ENCODE measurements at regions not wholly inside any gene's neighbourhood (a gene's known extent, or its start where the extent isn't known, plus 50 kb on each side); places are given as distances from the start of the nearest gene placed in this dataset.
A peak's percentile ranks its signal among the peaks of the same experiment; 100 is the strongest.

- no peak for TF ChIP-seq CHD4 (IDR thresholded peaks at IDR 0.05; ENCODE audit: borderline replicate concordance)
- no peak for TF ChIP-seq CBX2 (IDR thresholded peaks at IDR 0.05; ENCODE audit: borderline replicate concordance, low read depth)
- TF ChIP-seq, protein P1, sequence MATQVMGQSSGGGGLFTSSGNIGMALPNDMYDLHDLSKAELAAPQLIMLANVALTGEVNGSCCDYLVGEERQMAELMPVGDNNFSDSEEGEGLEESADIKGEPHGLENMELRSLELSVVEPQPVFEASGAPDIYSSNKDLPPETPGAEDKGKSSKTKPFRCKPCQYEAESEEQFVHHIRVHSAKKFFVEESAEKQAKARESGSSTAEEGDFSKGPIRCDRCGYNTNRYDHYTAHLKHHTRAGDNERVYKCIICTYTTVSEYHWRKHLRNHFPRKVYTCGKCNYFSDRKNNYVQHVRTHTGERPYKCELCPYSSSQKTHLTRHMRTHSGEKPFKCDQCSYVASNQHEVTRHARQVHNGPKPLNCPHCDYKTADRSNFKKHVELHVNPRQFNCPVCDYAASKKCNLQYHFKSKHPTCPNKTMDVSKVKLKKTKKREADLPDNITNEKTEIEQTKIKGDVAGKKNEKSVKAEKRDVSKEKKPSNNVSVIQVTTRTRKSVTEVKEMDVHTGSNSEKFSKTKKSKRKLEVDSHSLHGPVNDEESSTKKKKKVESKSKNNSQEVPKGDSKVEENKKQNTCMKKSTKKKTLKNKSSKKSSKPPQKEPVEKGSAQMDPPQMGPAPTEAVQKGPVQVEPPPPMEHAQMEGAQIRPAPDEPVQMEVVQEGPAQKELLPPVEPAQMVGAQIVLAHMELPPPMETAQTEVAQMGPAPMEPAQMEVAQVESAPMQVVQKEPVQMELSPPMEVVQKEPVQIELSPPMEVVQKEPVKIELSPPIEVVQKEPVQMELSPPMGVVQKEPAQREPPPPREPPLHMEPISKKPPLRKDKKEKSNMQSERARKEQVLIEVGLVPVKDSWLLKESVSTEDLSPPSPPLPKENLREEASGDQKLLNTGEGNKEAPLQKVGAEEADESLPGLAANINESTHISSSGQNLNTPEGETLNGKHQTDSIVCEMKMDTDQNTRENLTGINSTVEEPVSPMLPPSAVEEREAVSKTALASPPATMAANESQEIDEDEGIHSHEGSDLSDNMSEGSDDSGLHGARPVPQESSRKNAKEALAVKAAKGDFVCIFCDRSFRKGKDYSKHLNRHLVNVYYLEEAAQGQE (IDR thresholded peaks at IDR 0.05) = no peak
- TF ChIP-seq RNF2 (IDR thresholded peaks at IDR 0.05; ENCODE audit: borderline replicate concordance, low read depth) = no peak
These were observed 716.8 kb upstream of the MIR17HG start (continued) for GRCh38 chr13:90630716-90631115.

DNA sequence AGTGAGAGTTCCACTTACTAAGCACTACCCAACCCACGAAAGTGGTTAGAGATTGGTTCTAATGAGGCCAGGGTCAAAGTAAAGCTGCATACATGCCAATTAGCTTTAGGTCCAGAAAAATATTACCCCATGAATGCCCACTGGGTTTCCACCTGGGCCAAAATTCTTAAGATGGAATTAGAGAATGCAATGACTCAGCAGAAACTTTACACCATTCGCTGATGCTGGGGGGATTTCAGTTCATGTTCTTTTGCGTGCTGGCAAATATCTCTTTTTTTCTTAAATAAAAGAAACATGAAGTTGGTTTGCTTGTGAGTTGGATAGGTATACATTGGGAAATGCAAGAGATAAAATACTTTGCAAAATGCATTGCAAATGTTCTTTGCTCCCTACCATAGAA is 715.3 kb upstream of the MIR17HG start:
- ChIA-PET POLR2A (no interaction called here), CTCF (no interaction called here)
- Histone ChIP-seq H3K27ac (no peak overlapping the region; a peak in 1 of 6 replicates), H3K4me3 (no peak overlapping the region), H3K9me3 (no peaks in the 10 kb centered on the region), H3K4me2 (no peak overlapping the region), H3K4me1 (no peaks in the 10 kb centered on the region)
- TF ChIP-seq FOSB (CRISPR knock-in tag; IDR thresholded peaks at IDR 0.05) (no peak), NFE2L2 (conservative IDR thresholded peaks at IDR 0.05; ENCODE audit: low read length) (peak; percentile 81), EP300 (IDR thresholded peaks at IDR 0.05) (no peak), MAFK (IDR thresholded peaks at IDR 0.05; ENCODE audit: partially characterized antibody) (peak; percentile 70), HDAC2 (IDR thresholded peaks at IDR 0.05) (no peak)
- TF ChIP-seq, protein P2, sequence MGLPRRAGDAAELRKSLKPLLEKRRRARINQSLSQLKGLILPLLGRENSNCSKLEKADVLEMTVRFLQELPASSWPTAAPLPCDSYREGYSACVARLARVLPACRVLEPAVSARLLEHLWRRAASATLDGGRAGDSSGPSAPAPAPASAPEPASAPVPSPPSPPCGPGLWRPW (IDR thresholded peaks at IDR 0.05) = no peak
- FAIRE-seq (no peak), ATAC-seq (no peak), DNase-seq (ENCODE audit: low read depth in 1 of 2, low spot score in 1 of 2) (no peak)
- WGBS (ENCODE audit: missing lambda C conversion rate) = 71% methylated on average over 3 of the region's 3 CpGs

DNA sequence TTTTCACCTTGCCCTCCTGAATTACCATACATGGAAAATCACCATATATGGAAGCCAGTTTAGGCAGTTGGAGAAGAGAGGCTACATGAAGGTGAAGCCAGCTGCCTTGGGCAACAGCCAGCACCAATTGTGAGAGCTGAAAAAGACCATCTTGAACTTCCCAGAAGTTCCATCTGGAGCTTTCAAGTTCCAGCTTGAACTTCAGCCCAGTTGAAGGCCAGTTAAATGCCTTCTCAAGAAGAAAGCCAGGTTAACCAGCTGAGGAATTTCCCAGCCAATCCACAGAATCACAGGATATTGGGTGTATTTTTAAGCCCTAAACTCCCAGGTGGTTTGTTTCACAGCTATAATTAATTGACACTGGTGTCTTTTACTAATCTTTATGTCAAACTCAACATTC is 713.6 kb upstream of the MIR17HG start:
- ChIA-PET CTCF (interaction anchor here (1.1 kb wide), 1 partner anchor 22 kb away, joined by 3 read pairs; no protein-coding TSS in a partner anchor), POLR2A (no interaction called here)
- TF ChIP-seq CEBPB (IDR thresholded peaks at IDR 0.05) = no peak
- Histone ChIP-seq H3K4me1 (no peaks in the 10 kb centered on the region), H3K27ac (no peak overlapping the region), H3K4me2 (no peak overlapping the region), H3K9me3 (no peaks in the 10 kb centered on the region), H3K4me3 (no peak overlapping the region)
- FAIRE-seq (no peak), ATAC-seq (no peak), DNase-seq (ENCODE audit: low read depth in 1 of 2, low spot score in 1 of 2) (no peak)

DNA sequence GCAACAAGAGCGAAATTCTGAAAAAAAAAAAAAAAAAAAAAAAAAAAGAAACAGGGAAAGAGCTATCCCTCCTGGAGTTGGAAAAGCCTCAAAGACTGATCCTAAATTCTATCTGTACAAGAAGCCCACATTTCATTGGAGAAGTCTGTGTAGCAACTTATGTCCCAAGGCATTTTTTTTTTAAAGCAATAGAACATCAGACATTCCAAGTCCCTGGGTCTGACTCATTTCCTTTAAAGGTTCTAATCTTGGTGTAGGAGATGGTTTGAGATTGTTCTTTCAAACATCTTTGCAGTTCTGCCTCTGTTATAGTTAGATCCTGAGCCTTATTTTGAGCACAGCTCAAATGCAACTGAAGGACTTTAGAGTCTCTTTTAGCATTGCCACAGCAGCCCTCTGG is 706.5 kb upstream of the MIR17HG start:
- ChIA-PET POLR2A (no interaction called here), CTCF (no interaction called here)
- ATAC-seq = no peak
- no peak for TF ChIP-seq HDAC2 (IDR thresholded peaks at IDR 0.05)
- no peak for TF ChIP-seq RNF2 (IDR thresholded peaks at IDR 0.05; ENCODE audit: borderline replicate concordance, low read depth)
- TF ChIP-seq, protein P3, sequence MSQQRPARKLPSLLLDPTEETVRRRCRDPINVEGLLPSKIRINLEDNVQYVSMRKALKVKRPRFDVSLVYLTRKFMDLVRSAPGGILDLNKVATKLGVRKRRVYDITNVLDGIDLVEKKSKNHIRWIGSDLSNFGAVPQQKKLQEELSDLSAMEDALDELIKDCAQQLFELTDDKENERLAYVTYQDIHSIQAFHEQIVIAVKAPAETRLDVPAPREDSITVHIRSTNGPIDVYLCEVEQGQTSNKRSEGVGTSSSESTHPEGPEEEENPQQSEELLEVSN (IDR thresholded peaks at IDR 0.05; ENCODE audit: borderline replicate concordance, low read depth) = no peak
- no peak for TF ChIP-seq HOXB5 (CRISPR knock-in tag; IDR thresholded peaks at IDR 0.05)
- TF ChIP-seq, protein P1 (IDR thresholded peaks at IDR 0.05) = no peak
- no peaks in the 10 kb centered on the region for H3K4me1 ChIP-seq
- DNase-seq (ENCODE audit: low read depth in 1 of 2, low spot score in 1 of 2) = no peak
- H3K27ac ChIP-seq = no peak overlapping the region
- no peak for FAIRE-seq
- WGBS (ENCODE audit: missing lambda C conversion rate) = 100% methylated on average over 1 of the region's 1 CpG
- no peak overlapping the region for H3K4me2 ChIP-seq
- H3K4me3 ChIP-seq = no peak overlapping the region
- H3K9me3 ChIP-seq = no peaks in the 10 kb centered on the region
